GM12873 (cell line): ENCODE measurements at regions not wholly inside any gene's neighbourhood (a gene's known extent, or its start where the extent isn't known, plus 50 kb on each side); places are given as distances from the start of the nearest gene placed in this dataset.

Source experiments
- CTCF ChIP-seq: IDR thresholded peaks from 2 replicates; pipeline ENCODE4 v1.5.1; 2012; ENCODE audit warnings: low read depth, mild to moderate bottlenecking, moderate library complexity, low read length, control low read depth; ENCODE audit not compliant: insufficient read depth; ENCODE audit errors: missing control alignments

DNA sequence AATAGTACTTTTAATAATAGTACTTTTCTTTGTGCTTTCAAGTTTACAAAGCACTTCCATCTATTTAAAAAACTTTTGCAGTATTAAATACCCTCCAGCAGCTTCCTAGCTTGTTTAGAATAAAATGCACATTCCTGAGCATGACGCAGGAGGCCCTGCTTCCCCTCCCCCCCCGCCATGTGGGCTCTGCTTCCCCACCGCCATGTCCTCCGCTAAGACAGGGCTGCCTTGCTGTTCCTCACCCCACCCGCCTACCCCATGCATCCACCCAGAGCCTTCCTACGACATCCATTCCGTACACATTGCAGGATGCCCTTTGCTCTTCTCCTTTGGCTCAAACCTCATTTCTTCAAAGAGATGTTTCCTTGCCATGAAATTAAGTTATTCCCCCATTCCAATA is 205.9 kb upstream of the MSX2 start:
- TF ChIP-seq CTCF: no peak

GRCh38 chr5:174520420-174521396 is 203.7 kb upstream of the MSX2 start:
- no peak for TF ChIP-seq CTCF

DNA sequence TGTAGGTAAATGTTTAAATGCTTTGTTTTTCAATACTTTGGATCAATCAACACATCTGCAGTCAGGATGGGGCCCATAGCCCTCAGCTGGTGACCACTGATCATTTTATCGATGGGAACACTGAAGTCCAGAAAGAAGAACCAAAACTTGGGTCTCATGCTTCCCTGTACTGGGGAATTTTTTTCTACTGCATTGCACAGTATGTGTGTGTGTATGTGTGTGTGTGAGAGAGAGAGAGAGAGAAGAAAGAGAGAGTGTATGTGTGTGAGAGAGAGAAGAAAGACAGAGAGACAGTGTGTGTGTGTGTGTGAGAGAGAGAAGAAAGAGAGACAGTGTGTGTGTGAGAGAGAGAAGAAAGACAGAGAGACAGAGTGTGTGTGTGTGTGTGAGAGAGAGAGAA is 202.9 kb upstream of the MSX2 start:
- TF ChIP-seq CTCF: no peak

- TF ChIP-seq CTCF: no peak
Observed at GRCh38 chr5:174522480-174523260, 201.7 kb upstream of the MSX2 start.

- TF ChIP-seq CTCF: no peak
Observed at GRCh38 chr5:174523311-174524071, 200.9 kb upstream of the MSX2 start.

DNA sequence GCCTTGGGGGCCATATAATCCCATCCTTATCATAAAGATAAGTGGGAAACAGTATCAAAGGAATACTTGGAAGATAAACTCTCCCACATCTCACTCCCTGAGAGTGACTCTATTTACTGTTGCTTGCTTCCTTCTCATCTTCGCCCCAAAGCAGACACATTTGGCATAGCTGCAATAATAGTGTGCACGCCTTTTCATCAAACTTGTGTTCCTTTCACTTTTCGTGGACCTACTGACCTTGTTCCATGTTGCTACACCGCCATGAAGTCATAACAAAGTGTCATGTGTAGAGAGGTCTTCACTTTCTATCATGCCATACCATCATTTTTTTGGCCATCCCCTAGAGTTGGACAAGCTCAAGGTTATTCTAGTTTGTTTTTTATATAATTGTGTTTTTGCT is 200.0 kb upstream of the MSX2 start:
- no peak for TF ChIP-seq CTCF
